GM19324 (cell line): ENCODE measurements at regions not wholly inside any gene's neighbourhood (a gene's known extent, or its start where the extent isn't known, plus 50 kb on each side); places are given as distances from the start of the nearest gene placed in this dataset.
"Not testable (repeated sequence)": the region's sequence is repeated elsewhere in the genome, so short reads cannot be mapped to it uniquely, and the experiment has no call there.

Source experiments
- ATAC-seq: cut with Tn5 transposase; IDR thresholded peaks from one replicate; pipeline ENCODE4 v1.9.1; 2021; ENCODE audit warnings: mild to moderate bottlenecking, moderate library complexity; ENCODE audit not compliant: unreplicated experiment, low FRiP score

- no peak for ATAC-seq
These were observed 325.4 kb upstream of the SFSWAP start for GRCh38 chr12:131385313-131386166.

- no peak for ATAC-seq
These were observed 324.7 kb upstream of the SFSWAP start for GRCh38 chr12:131386167-131386521.

- no peak for ATAC-seq
These were observed 324.1 kb upstream of the SFSWAP start for GRCh38 chr12:131386781-131387180.

GRCh38 chr12:131387281-131388163 lies 323.4 kb upstream of the SFSWAP start:
- no peak for ATAC-seq

- ATAC-seq = not testable (repeated sequence)
These were observed 322.5 kb upstream of the SFSWAP start for GRCh38 chr12:131388164-131389053.

- ATAC-seq = no peak
These were observed 321.6 kb upstream of the SFSWAP start for GRCh38 chr12:131389054-131390013.

GRCh38 chr12:131390412-131391334 lies 320.2 kb upstream of the SFSWAP start:
- ATAC-seq = no peak

GRCh38 chr12:131391399-131391798 lies 319.5 kb upstream of the SFSWAP start:
- no peak for ATAC-seq

GRCh38 chr12:131394752-131395151 lies 316.1 kb upstream of the SFSWAP start:
- not testable (repeated sequence) for ATAC-seq

- not testable (repeated sequence) for ATAC-seq
These were observed 315.6 kb upstream of the SFSWAP start for GRCh38 chr12:131395209-131395684.

- ATAC-seq = no peak
These were observed 314.8 kb upstream of the SFSWAP start for GRCh38 chr12:131395971-131396573.

GRCh38 chr12:131397493-131398181 lies 313.3 kb upstream of the SFSWAP start:
- no peak for ATAC-seq

GRCh38 chr12:131399000-131399399 lies 311.9 kb upstream of the SFSWAP start:
- no peak for ATAC-seq

- not testable (repeated sequence) for ATAC-seq
These were observed 310.1 kb upstream of the SFSWAP start for GRCh38 chr12:131400668-131401294.

- ATAC-seq = not testable (repeated sequence)
These were observed 308.8 kb upstream of the SFSWAP start for GRCh38 chr12:131401907-131402633.

- ATAC-seq = no peak
These were observed 308.0 kb upstream of the SFSWAP start for GRCh38 chr12:131402781-131403396.
